ENCODE measurements at regions not wholly inside any gene's neighbourhood (a gene's known extent, or its start where the extent isn't known, plus 50 kb on each side); places are given as distances from the start of the nearest gene placed in this dataset.
"Not testable (repeated sequence)": the region's sequence is repeated elsewhere in the genome, so short reads cannot be mapped to it uniquely, and the experiment has no call there.

DNA sequence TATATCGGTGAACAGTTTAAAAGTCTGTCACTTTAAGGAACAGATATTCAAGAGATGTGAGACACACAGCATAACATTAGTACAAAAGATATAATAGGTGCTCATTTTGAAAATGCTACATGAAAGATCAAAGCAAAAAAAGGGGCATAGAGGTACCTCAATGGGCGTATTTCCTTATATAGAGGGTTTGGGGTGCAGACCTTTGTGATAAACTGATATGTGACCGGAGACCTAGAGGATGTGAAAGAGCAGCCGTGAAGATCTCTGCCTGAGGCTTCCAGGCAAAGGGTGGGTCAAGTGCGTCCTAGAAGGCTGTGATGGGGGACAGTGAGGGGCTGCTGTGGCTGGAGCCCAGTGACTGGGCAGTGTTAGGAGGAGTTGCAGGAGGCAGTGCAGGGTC lies 551.4 kb downstream of the ETS1 start:
- DNase-seq (ENCODE audit: low read depth): no peak
- no peak overlapping the region for H3K4me3 ChIP-seq (ENCODE audit: low read depth, low read length)
- TF ChIP-seq, protein P1, sequence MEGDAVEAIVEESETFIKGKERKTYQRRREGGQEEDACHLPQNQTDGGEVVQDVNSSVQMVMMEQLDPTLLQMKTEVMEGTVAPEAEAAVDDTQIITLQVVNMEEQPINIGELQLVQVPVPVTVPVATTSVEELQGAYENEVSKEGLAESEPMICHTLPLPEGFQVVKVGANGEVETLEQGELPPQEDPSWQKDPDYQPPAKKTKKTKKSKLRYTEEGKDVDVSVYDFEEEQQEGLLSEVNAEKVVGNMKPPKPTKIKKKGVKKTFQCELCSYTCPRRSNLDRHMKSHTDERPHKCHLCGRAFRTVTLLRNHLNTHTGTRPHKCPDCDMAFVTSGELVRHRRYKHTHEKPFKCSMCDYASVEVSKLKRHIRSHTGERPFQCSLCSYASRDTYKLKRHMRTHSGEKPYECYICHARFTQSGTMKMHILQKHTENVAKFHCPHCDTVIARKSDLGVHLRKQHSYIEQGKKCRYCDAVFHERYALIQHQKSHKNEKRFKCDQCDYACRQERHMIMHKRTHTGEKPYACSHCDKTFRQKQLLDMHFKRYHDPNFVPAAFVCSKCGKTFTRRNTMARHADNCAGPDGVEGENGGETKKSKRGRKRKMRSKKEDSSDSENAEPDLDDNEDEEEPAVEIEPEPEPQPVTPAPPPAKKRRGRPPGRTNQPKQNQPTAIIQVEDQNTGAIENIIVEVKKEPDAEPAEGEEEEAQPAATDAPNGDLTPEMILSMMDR (IDR thresholded peaks at IDR 0.05; ENCODE audit: insufficient read depth, low read depth, low read length): no peak

DNA sequence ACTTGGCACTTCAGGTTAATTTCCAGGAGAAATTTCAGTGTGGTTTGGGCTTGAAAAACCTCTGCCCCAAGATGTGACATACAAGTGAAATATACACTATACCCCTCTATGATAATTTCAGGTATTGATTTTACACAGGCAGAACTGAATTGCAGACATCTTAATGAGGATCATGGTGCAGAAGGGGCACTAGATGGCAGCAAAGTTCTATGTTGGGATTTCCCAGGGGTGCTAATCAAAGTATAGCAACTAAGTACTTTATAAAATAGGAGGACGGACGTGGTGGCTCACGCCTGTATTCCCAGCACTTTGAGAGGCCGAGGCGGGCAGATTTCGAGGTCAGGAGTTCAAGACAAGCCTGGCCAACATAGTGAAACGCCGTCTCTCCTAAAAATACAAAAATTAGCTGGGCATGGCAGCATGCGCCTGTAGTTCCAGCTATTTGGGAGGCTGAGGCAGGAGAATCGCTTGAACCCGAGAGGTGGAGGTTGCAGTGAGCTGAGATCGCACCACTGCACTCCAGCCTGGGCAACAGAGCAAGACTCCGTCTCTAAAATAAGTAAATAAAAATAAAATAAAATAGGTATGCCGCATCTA lies 555.7 kb downstream of the ETS1 start:
- H3K4me3 ChIP-seq (ENCODE audit: low read depth, low read length): not testable (repeated sequence)
- TF ChIP-seq, protein P1 (IDR thresholded peaks at IDR 0.05; ENCODE audit: insufficient read depth, low read depth, low read length): peak; percentile 76

DNA sequence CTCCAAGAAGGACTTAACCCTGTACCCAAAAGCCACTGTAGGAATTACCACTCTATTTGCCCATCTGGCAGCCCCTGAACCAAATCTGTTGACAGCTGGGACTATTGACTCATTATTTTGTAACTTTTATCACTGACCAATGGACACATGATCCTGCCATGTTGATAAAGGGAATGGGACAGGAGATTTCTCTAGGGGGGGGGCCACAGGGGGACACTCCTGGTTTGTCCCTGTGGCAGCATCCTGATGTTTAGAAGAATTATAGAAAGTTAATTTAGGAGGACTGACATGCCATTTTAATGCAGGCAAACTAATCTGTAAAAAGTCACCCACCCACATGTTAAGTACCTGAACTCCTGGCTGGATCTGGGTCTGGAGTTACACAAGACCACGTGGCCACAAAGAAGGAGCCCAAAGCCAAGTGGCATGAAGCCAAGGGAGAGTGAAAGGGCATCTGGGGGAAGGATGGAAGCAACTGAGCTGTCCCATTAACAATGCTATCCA lies 558.1 kb downstream of the ETS1 start:
- DNase-seq (ENCODE audit: low read depth): peak; percentile 34
- H3K4me3 ChIP-seq (ENCODE audit: low read depth, low read length): no peak overlapping the region
- TF ChIP-seq, protein P1 (IDR thresholded peaks at IDR 0.05; ENCODE audit: insufficient read depth, low read depth, low read length): no peak

More for the DNA sequence above, 555.7 kb downstream of the ETS1 start:
- peak; percentile 81 for DNase-seq (ENCODE audit: low read depth)

DNA sequence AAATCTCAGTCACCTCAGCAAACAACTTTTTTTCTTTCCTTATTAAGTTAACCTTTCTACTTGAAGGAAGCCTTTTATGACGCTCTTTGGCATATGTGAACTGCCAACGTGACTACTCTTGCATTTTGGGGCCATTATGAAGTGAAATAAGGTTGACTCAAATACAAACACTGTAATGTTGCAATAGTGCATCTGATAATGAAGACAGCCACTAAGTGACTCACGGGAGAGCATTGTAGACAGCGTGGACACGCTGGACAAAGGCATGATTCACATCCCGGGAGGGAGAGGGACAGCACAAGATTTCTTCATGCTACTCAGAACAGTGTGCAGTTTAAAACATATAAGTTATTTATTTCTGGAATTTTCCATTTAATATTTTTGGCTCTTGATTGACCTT lies 560.8 kb downstream of the ETS1 start:
- DNase-seq (ENCODE audit: low read depth): peak; percentile 94
- no peak overlapping the region for H3K4me3 ChIP-seq (ENCODE audit: low read depth, low read length)
- TF ChIP-seq, protein P1 (IDR thresholded peaks at IDR 0.05; ENCODE audit: insufficient read depth, low read depth, low read length): no peak

DNA sequence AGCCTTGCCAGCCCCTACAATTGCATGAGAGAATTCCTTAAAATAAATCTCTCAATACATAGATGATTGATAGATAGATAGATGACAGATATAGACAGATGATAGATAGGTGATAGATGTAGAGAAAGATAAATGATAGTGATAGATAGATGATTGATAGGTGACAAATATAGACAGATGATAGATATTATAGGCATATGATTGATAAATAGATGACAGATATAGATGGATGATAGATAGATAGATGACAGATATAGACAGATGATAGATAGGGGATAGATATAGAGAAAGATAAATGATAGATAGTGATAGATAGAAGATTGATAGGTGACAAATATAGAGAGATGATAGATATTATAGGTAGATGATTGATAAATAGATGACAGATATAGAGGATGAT lies 564.6 kb downstream of the ETS1 start:
- H3K4me3 ChIP-seq (ENCODE audit: low read depth, low read length): no peak overlapping the region
- TF ChIP-seq, protein P1 (IDR thresholded peaks at IDR 0.05; ENCODE audit: insufficient read depth, low read depth, low read length): no peak
- no peak for DNase-seq (ENCODE audit: low read depth)

DNA sequence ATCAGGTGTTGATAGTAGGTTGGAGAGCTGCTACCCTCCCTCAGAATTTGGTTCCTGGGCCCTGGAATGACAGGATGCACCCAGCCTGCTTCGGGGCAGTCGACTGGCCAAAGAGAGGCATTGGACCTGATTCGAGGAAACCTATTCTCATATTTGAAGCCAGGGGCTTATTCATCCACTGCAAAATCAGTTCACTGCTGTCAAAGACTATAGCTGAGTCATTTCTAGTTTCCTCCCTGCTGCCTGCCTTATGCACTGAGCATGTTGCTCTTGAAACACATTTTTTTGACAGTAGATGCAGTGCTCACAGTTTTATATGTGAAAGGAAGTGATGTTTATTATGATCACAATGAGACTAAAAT lies 565.4 kb downstream of the ETS1 start:
- TF ChIP-seq, protein P1 (IDR thresholded peaks at IDR 0.05; ENCODE audit: insufficient read depth, low read depth, low read length): no peak
- DNase-seq (ENCODE audit: low read depth): no peak
- no peak overlapping the region for H3K4me3 ChIP-seq (ENCODE audit: low read depth, low read length)

All from fibroblast of villous mesenchyme (primary cell).